NCI-H2029 treated with DMSO at 0.1 percent for 48 hours (cell line): ENCODE measurements at regions not wholly inside any gene's neighbourhood (a gene's known extent, or its start where the extent isn't known, plus 50 kb on each side); places are given as distances from the start of the nearest gene placed in this dataset.
"Not testable (repeated sequence)": the region's sequence is repeated elsewhere in the genome, so short reads cannot be mapped to it uniquely, and the experiment has no call there.

Experiments
- DNase-seq: peaks from one replicate; lab custom pipeline; 2025; lab: John Stamatoyannopoulos, UW

GRCh38 chr6:26957399-26958127, 289.9 kb upstream of the PRSS16 start:
- DNase-seq, result not testable (repeated sequence)

- not testable (repeated sequence) for DNase-seq
Observed at GRCh38 chr6:26961236-26961635, 286.3 kb upstream of the PRSS16 start.

- no peak for DNase-seq
Observed at GRCh38 chr6:27002447-27002846, 245.1 kb upstream of the PRSS16 start.

- DNase-seq, result no peak
Observed at GRCh38 chr6:27007020-27007419, 240.5 kb upstream of the PRSS16 start.

GRCh38 chr6:27008613-27009012, 238.9 kb upstream of the PRSS16 start:
- not testable (repeated sequence) for DNase-seq

GRCh38 chr6:27014053-27014452, 233.4 kb upstream of the PRSS16 start:
- not testable (repeated sequence) for DNase-seq

- DNase-seq, result no peak
Observed at GRCh38 chr6:27016689-27017088, 230.8 kb upstream of the PRSS16 start.

GRCh38 chr6:27018401-27018800, 229.1 kb upstream of the PRSS16 start:
- DNase-seq, result not testable (repeated sequence)

- DNase-seq, result peak; percentile 88
Observed at GRCh38 chr6:27019651-27020552, 227.6 kb upstream of the PRSS16 start.

GRCh38 chr6:27020553-27020880, 227.0 kb upstream of the PRSS16 start:
- no peak for DNase-seq

GRCh38 chr6:27023664-27024063, 223.8 kb upstream of the PRSS16 start:
- DNase-seq, result no peak

- no peak for DNase-seq
Observed at GRCh38 chr6:27025351-27025750, 222.2 kb upstream of the PRSS16 start.

- no peak for DNase-seq
Observed at GRCh38 chr6:27026361-27026760, 221.1 kb upstream of the PRSS16 start.

- DNase-seq, result no peak
Observed at GRCh38 chr6:27031302-27031701, 216.2 kb upstream of the PRSS16 start.

GRCh38 chr6:27038498-27038897, 209.0 kb upstream of the PRSS16 start:
- DNase-seq, result no peak

GRCh38 chr6:27040244-27041042, 207.1 kb upstream of the PRSS16 start:
- DNase-seq, result no peak

- DNase-seq, result no peak
Observed at GRCh38 chr6:27043244-27043643, 204.3 kb upstream of the PRSS16 start.

GRCh38 chr6:27045131-27045530, 202.4 kb upstream of the PRSS16 start:
- DNase-seq, result not testable (repeated sequence)

GRCh38 chr6:27047725-27048124, 199.8 kb upstream of the PRSS16 start:
- DNase-seq, result not testable (repeated sequence)

GRCh38 chr6:27049863-27050781, 197.4 kb upstream of the PRSS16 start:
- DNase-seq, result no peak

- not testable (repeated sequence) for DNase-seq
Observed at GRCh38 chr6:27052082-27052730, 195.3 kb upstream of the PRSS16 start.
